ENCODE measurements at regions not wholly inside any gene's neighbourhood (a gene's known extent, or its start where the extent isn't known, plus 50 kb on each side); places are given as distances from the start of the nearest gene placed in this dataset.
"Not testable (repeated sequence)": the region's sequence is repeated elsewhere in the genome, so short reads cannot be mapped to it uniquely, and the experiment has no call there.

DNA sequence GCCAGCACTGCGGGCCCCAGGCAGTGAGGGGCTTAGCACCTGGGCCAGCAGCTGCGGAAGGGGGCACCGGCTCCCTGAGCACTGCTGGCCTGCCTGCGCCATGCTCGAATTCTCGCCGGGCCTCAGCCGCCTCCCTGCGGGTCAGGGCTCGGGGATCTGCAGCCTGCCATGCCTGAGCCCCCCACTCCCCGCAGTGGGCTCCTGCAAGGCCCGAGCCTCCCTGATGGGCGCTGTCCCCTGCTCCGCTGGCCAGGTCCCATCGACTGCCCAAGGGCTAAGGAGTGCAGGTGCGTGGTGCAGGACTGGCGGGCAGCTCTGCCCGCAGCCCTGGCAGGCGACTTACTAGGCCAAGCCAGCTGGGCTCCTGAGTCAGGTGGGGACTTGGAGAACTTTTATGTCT lies 133.3 kb upstream of the LMNTD1 start:
- DNase-seq, result no peak

DNA sequence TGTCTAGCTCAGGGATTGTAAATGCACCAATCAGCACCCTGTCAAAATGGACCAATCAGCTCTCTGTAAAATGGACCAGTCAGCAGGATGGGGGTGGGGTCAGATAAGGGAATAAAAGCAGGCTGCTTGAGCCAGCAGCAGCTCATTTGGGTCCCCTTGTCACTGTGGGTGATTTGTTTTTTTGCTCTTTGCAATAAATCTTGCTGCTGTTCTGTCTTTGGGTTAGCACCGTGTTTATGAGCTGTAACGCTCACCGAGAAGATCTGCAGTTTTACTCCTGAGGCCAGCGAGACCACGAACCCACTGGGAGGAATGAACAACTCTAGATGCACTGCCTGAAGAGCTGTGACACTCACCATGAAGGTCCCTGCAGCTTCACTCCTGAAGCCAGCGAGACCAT lies 134.1 kb upstream of the LMNTD1 start:
- DNase-seq, result no peak

DNA sequence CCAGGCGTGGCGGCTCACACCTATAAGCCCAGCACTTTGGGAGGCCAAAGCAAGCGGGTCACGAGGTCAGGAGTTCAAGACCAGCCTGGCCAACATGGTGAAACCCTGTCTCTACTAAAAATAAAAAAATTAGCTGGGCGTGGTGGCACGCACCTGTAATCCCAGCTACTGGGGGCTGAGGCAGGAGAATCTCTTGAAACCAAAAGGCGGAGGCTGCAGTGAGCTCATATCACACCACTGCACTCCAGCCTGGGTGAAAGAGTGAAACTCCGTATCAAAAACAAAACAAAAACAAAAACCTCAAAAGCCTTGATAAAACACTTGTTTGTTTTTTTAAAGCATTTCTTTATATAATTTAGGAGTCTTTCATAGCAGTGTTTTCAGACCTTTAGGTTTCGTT lies 135.8 kb upstream of the LMNTD1 start:
- not testable (repeated sequence) for DNase-seq

DNA sequence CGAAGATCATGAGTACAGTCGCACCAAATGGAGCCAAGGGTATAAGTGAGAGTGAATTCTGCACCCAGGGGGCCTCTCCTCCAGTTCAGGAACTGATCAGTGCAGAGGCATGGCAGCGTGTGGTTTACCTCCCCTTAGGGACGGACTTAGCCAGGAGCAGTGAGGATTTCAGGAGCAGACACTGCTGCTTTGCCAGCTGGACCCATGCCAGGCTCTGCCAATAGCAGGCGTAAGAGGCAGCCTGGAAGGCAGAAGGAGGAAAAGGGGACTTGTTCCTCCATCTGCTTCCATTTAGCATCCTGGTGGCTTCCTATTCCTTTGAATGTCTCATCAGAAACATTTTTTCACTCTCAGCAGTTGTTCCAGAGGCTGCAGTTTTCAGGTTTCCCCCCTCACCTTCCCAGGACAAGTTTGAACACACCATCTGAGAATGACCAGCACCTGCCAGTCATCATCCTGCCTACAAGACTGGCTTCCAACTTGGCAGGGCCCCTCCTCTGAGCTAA lies 137.0 kb upstream of the LMNTD1 start:
- no peak for DNase-seq

DNA sequence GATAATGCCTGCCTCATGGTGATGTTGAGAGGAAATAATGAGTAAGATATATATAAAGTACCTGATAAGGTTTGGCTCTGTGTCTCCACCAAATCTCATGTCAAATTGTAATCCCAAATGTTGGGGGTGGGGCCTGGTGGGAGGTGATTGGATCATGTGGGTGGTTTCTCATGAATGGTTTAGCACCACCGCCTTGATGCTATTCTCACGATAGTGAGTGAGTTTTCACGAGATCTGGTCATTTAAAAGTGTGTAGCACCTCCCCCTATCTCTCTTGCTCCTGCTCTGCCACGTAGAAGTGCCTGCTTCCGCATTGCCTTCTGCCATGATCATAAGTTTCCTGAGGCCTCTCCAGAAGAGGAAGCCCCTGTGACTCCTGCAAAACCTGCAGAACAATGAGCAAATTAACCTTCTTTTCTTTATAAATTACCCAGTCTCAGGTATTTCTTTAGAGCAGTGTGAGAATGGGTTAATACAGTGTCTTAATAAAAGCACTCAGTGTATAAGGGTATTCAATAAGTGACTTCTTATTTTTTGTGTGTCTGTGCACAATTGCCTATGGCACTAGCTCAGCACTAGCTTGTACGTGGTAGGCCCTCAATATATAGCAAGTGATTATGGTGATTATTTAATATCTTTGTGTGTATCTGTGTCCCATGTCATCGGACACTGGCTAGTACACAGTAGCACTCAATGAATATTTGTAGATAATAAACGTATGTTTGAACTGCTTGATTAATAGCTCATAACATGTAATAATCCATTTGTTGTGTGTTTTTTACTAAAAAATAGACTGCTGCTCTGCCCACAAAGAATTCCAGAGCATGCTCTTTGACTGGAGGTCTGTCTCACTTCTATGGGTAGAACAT lies 138.1 kb upstream of the LMNTD1 start:
- no peak for DNase-seq

DNA sequence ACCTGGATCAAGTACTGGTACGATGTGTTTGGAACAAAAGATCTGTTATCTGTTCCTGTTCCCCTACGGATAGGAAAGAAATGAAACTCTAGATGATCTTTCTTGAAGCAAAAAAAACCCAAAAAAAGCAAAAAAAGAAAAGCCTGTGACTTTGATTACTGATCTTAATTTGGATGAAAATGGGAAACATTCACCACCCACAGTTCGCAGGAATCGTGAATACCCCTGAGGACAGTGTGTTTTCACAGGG lies 138.7 kb upstream of the LMNTD1 start:
- DNase-seq, result no peak

DNA sequence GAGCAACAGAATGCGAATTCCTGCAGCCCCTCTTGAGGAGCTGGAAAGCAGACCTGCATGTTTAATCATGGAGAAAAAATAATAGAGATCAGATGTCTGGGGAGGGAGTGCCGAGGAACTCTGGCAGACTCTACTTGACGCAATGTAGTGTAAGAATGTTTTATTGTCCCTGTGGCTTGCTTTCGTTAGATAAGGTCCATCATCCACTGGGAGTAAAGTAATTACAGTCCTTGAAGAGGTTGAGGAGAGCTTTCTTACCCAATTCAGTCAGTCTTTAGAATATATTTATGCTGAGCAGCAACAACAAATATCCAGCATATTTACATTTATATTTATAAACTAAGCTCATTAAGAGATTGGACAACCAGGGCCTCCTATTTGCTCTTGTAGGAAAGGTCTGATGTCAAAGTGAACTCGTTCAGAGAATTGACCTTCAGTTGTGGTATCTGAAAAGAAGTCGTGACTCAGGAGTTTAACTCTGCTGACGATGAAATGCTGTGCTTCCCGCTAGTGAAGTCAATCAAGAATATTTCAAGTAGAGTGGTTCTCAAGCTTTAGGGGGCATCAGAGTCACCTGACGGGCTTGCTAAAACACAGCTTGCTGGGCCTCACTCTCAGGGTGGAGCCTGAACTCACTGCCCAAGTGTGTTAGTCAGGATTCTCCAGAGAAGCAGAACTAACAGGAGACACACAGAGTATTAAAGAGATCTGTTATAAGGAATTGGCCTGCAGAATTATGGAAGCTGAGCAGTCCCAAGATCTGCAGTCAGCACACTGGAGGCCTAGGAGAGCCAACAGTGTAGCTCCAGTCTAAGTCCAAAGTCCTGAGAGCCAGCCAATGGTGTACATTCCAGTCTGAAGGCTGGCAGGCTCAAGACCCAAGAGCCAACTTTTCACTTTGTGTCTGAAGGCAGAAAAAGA lies 139.3 kb upstream of the LMNTD1 start:
- no peak for DNase-seq

DNA sequence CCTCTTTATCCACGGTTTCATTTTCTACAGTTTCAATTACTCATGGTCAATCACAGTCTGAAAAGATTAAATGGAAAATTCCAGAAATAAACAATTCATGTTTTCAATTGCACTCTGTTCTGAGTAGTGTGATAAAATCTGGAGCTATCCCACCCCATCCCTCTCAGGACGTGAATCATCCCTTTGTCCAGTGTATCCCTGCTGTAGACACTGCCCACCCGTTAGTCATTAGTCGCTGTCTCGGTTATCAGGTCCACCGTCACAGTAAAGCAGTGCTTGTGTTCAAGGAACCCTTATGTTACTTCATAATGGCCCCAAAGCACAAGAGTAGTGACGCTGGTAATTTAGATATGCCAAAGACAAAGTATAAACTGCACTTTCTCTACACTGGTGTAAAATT lies 141.0 kb upstream of the LMNTD1 start:
- DNase-seq, result no peak

DNA sequence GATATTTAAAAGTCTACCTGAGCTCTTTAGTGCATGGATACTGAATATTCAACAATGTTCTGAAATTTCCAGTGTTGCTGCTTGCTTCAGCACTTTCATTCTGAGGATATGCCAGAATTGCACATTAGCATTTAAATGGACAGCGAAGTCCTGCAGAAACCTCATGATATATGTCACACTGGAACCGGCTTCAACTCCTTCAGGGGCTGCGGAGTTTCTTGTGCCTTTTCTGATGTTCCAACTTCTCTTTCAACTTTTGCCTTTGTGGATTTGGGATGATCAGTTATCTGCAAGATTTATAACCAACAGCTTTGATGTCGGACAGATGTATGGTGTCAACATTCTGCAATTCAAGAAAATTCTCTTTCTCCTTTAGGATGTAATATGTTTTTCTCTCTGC lies 142.5 kb upstream of the LMNTD1 start:
- DNase-seq, result no peak

DNA sequence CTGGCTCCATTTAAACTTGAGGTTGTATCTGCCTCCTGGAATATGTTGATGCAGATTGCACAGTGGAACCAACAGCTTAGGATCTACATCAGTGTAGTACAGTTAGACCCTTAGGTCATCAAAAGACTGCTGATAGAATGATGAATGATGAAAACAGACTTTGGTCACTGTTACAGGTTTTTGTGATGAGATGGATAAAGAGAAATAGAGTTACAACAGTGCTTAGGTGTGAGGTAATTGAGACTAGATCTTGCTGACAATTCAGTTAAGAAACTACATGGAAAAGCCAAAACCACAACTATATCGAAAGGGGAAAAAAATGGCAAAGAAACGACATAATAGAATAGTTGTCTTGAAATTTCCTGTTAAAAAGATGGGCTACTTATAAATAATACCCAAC lies 145.7 kb upstream of the LMNTD1 start:
- no peak for DNase-seq

DNA sequence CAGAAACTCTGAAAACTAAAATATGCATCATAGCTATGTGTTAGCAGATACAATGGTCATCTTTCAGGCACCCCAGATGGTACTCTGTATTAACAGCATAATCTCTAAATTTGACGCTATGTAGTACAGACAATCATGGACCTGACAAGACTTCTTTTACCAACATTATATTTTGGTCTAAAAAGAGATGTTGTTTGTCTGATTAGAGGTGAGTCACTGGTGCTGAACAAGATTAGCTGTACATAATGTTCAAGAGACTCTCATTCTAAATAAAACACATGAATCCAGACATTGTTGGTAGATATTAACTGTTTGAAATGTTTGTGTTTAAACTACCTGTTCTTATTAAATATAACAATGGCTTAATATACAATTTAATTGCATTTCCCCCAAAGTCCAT lies 146.4 kb upstream of the LMNTD1 start:
- DNase-seq, result no peak

DNA sequence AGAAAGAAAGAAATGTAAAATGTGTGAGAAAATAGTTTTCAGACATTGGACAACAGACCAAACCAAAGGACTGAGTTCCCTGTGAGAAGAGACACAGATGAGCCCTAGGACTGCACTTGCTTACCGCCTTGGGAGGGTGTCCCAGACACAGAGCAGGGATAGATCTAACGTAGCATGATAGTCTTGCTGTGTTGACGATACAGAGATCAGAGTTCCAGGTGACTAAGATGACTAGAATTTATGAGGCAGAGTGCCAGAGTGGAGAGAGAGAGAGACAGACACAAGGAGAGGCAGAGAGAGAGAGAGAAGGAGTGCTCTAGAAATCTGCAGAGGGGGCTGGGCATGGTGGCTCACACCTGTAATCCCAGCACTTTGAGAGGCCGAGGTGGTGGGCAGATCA lies 148.2 kb upstream of the LMNTD1 start:
- DNase-seq, result no peak

DNA sequence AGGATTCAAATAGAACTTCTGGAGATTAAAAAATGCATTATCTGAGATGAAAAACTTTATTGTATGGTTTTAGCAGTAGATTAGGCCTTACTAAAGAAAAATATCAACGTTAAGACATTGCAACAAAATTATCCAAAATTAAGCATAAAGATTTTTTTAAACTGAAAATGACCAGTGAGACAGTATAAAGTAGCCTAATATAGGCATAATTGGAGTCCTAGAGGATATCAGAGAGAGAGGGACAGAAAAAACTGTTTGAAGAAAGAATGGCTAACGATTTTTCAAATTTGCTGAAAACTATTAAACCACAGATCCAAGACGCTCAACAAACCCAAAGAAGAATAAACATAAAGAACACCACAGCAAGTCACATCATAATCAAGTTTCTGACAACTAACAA lies 149.5 kb upstream of the LMNTD1 start:
- DNase-seq, result no peak

DNA sequence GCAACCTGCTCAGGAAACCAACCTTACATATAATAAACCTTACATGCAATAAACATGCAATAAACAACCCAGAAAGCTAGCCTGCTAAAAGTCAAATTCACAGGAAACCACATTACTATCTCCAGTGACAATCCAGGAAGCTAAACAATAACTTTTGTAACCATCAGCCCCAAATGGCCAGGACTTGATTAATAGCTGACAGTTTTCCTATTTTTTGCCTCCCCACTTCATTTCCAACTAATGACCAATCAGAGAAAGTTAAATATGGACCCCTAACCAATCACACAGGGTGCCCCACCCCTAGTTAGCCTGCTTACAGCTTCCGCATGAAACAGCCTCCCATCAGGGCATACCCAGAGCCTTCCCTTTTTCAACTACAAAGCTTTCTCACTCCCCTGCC lies 152.2 kb upstream of the LMNTD1 start:
- DNase-seq, result no peak

DNA sequence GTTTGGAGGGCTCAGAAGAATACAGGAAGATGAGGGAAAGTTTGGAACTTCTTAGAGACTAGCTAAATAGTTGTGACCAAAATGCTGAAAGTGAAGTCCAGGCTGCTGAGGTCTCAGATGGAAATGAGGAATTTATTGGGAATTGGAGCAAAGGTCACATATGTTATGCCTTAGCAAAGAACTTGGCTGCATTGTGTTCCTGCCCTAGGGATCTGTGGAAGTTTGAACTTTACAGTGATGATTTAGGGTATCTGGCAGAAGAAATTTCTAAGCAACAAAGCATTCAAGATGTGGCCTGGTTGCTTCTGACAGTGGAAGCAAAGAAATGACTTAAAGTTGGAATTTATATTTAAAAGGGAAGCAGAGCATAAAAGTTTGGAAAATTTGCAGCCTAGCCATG lies 153.6 kb upstream of the LMNTD1 start:
- DNase-seq, result not testable (repeated sequence)

DNA sequence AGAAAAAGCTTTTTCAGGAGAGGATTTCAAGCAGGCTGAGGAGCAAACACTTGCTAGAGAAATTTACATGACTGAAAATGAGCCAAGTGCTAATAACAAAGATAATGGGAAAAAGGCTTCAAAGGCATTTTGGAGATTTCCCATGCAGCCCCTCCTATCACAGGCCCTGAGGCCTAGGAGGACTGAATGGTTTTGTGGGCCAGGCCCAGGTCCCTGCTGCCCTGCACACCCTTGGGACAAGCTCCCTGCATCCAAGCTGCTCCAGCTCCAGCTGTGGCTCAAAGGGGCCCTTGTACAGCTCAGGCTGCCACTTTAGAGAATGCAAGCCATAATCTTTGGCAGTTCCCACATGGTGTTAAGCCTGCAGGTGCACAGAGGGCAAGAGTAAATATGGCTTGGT lies 154.0 kb upstream of the LMNTD1 start:
- no peak for DNase-seq

DNA sequence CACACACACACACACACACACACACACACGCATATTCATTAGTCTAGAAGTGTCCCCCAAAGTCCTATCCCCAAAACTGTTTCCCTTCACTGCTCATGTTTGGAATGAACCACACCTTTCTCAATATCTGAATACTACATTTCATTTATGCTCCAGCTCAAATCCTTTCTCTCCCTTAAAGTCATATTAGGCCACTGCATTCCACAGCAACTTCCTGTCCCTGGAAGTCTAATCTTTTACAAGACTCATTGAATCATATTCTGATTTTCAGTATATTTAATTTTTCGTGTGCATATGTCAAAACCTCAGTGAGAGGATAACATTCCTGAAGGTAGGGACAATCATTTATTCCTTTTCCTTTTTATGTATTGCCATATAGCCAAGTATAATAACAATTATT lies 155.6 kb upstream of the LMNTD1 start:
- no peak for DNase-seq

DNA sequence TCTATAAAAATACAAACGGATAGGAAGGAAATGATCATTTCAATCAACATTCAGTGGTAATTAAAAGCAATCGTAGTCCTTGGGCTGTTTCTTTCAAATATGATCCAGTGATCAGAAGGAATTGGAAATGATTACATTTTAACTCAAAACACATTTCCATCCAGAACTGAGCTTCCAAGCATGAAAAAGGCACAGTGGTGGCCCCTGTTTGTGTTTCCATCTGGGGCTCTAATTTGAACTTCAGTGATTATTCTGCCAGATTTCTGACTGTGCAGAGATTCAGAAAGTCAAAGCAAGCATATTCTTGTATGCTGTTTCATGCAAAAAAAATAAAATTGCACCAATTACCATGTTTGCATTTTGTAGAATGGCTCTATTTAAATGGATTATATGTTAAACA lies 157.0 kb upstream of the LMNTD1 start:
- peak; percentile 77 for DNase-seq

DNA sequence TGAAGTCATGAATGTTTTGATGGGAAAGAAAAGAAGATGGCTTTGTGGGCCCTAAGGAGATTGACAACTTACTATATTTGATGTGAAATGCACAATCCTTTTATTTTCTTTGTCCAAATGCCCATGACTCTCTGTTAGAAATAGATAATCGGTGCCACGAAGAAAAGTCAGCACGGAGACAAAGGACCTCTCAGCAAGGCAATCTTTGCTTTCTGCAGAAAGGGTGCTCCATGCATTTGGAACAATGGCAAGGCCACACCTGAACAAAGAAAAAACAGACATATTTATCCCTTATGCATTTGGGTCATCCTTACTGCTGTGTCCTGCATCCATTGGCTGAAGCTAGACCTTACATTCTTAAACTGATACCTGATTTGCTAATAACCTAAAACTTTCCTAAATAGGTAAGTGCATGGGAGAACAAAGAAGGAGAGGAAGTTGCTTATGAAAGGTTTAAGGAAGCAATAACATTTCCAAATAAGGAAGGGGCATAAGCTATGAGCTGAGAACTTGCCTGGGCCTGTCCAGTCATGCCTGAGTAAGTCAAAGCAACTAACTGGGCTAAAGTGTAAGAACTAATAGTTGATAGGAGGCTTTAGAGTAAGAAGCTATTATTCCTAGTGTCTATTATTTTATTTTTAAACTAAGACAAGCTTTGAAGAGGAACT lies 158.0 kb upstream of the LMNTD1 start:
- DNase-seq, result not testable (repeated sequence)

DNA sequence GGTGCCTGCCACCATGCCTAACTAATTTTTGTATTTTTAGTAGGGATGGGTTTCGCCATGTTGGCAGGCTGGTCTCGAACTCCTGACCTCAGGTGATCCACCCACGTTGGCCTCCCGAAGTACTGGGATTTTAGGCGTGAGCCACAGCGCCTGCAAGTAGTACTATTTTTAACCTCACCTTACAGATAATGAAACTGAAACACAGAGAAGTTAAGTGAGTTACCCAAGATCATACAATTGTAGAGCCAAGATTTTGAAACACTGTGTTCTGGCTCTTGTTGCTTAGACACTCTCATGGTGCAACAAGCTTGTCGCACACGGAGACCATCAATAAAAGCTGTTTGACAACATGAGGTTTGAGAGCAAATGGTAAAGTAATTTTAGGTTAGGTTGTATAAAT lies 159.1 kb upstream of the LMNTD1 start:
- no peak for DNase-seq

DNA sequence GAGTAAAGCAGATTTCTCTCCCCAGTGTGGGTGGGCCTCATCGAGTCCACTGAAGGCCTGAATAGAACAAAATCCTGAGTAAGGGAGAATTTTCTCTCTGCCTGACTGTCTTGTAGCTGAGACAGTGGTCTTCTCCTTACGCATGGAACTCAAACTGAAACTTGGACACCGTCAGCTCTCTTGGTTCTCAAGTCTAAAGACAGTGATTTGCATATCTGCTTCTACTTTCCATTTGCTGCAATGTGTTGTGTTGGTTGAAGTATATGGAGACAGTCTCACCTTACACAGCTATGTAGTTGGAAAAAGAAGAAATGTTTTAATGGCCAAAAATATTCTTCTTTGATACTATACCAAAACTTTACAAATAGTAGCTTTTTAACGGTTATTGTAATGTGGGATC lies 160.2 kb upstream of the LMNTD1 start:
- DNase-seq, result no peak

DNA sequence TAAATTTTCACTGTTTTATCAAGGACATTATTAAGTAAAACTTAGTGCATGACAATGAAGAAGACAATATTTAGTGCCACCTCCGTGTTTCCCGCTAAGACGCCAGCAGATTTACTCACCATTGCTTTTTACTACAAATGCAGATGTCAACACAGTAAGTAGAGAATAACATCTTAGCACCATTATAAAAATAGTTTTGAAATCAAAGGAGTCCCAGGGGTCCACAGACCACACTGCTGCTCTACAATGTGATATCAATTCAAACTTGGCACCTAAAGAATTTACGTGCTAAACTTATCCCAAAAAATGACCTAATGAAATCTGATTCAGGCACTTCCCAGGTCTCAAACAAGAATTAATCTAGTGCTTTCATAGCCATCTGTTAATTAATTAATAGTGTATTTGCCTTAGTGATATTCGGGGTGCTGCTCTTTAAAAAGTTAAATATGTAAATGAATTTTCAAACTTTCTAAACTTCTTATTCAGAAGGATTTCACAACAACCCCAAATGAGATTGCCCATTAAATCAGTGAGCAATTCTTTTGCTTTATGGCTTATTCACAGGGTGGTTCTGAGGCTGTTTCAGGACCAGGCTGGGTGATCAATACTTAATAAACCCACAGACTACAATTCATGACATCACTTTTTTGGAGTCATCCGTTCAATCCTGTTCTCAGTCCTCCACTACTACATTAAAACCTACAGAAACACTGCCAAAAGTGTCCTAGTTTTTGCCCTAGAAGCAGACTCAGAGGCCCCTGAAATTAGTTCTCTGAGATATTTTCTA lies 161.3 kb upstream of the LMNTD1 start:
- DNase-seq, result peak; percentile 26

DNA sequence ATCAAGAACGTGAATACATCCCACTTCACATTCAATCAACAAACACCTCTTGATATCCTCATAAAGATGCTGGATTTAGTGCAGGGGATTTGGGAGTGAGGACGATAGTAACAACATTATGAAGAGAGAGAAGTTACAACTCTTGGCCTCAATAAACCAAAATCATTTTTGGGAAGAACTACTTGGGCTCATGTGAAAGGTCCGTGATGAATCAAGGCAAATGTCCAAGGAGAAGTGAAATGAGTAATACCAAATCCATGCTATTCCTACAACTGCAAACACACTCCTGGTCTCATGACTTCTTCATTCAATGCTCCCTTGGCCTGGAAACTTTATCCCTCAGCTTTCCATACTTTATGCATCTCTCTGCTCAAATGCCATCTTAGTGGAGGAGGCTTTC lies 162.0 kb upstream of the LMNTD1 start:
- DNase-seq, result peak; percentile 51
